ENCODE measurements at regions not wholly inside any gene's neighbourhood (a gene's known extent, or its start where the extent isn't known, plus 50 kb on each side); places are given as distances from the start of the nearest gene placed in this dataset.

DNA sequence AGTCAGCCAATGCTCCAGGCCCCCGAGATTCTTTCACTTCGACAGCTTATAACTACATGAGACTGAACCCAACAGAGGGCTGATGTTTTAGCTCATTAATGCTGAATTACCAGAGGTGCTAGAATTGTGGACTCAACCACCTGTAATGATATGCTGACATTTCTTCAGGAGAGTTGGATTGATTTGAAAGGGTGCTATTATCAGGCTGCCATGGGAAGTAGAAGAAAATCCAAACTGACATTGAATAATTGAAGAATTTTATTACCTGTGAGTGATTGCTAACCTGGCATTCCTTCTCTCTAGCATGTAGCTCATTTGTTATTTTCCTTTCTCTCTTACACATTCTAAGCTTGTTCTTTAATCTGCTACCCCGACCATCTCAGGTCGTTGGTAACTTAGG is 488.8 kb downstream of the PID1 start:
- TF ChIP-seq, protein P1, sequence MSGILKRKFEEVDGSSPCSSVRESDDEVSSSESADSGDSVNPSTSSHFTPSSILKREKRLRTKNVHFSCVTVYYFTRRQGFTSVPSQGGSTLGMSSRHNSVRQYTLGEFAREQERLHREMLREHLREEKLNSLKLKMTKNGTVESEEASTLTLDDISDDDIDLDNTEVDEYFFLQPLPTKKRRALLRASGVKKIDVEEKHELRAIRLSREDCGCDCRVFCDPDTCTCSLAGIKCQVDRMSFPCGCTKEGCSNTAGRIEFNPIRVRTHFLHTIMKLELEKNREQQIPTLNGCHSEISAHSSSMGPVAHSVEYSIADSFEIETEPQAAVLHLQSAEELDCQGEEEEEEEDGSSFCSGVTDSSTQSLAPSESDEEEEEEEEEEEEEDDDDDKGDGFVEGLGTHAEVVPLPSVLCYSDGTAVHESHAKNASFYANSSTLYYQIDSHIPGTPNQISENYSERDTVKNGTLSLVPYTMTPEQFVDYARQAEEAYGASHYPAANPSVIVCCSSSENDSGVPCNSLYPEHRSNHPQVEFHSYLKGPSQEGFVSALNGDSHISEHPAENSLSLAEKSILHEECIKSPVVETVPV (CRISPR knock-in tag; IDR thresholded peaks at IDR 0.05), result no peak
- TF ChIP-seq, protein P2, sequence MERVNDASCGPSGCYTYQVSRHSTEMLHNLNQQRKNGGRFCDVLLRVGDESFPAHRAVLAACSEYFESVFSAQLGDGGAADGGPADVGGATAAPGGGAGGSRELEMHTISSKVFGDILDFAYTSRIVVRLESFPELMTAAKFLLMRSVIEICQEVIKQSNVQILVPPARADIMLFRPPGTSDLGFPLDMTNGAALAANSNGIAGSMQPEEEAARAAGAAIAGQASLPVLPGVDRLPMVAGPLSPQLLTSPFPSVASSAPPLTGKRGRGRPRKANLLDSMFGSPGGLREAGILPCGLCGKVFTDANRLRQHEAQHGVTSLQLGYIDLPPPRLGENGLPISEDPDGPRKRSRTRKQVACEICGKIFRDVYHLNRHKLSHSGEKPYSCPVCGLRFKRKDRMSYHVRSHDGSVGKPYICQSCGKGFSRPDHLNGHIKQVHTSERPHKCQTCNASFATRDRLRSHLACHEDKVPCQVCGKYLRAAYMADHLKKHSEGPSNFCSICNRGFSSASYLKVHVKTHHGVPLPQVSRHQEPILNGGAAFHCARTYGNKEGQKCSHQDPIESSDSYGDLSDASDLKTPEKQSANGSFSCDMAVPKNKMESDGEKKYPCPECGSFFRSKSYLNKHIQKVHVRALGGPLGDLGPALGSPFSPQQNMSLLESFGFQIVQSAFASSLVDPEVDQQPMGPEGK (CRISPR knock-in tag; IDR thresholded peaks at IDR 0.05; ENCODE audit: borderline replicate concordance), result no peak
- TF ChIP-seq ZFP3 (CRISPR knock-in tag; IDR thresholded peaks at IDR 0.05) (no peak), ZFP30 (CRISPR knock-in tag; IDR thresholded peaks at IDR 0.05) (no peak), RARB (CRISPR knock-in tag; IDR thresholded peaks at IDR 0.05) (no peak), ZNF565 (CRISPR knock-in tag; conservative IDR thresholded peaks at IDR 0.05; ENCODE audit: low read depth) (no peak), ARNTL (CRISPR knock-in tag; IDR thresholded peaks at IDR 0.05; ENCODE audit: borderline replicate concordance, low read depth) (no peak), CSDC2 (CRISPR knock-in tag; IDR thresholded peaks at IDR 0.05) (no peak), TOX (CRISPR knock-in tag; IDR thresholded peaks at IDR 0.05; ENCODE audit: borderline replicate concordance) (no peak), ISL1 (CRISPR knock-in tag; IDR thresholded peaks at IDR 0.05) (no peak), ZNF8 (CRISPR knock-in tag; IDR thresholded peaks at IDR 0.05) (no peak), GLIS3 (CRISPR knock-in tag; IDR thresholded peaks at IDR 0.05) (no peak), ZC3H10 (CRISPR knock-in tag; IDR thresholded peaks at IDR 0.05) (no peak)
- TF ChIP-seq, protein P3, sequence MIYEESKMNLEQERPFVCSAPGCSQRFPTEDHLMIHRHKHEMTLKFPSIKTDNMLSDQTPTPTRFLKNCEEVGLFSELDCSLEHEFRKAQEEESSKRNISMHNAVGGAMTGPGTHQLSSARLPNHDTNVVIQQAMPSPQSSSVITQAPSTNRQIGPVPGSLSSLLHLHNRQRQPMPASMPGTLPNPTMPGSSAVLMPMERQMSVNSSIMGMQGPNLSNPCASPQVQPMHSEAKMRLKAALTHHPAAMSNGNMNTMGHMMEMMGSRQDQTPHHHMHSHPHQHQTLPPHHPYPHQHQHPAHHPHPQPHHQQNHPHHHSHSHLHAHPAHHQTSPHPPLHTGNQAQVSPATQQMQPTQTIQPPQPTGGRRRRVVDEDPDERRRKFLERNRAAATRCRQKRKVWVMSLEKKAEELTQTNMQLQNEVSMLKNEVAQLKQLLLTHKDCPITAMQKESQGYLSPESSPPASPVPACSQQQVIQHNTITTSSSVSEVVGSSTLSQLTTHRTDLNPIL (CRISPR knock-in tag; IDR thresholded peaks at IDR 0.05; ENCODE audit: low read depth), result no peak

Data from SK-N-SH treated with all-trans-retinoic acid at 6 μM for 48 hours (cell line).